Fibroblast of mammary gland (primary cell): ENCODE measurements at regions not wholly inside any gene's neighbourhood (a gene's known extent, or its start where the extent isn't known, plus 50 kb on each side); places are given as distances from the start of the nearest gene placed in this dataset.

Experiments
- DNase-seq: peaks from one replicate; pipeline ENCODE4 v3.0.0-alpha.2; 2010; ENCODE audit warnings: low read depth
- H3K4me3 ChIP-seq: 2 replicates; pipeline ENCODE4 v1.5.1; 2011; ENCODE audit warnings: low read depth, mild to moderate bottlenecking, low read length, moderate library complexity; ENCODE audit not compliant: control insufficient read depth
- CTCF ChIP-seq: conservative IDR thresholded peaks from 2 replicates; pipeline ENCODE4 v1.5.1; 2011; ENCODE audit warnings: low read depth, low read length, inconsistent platforms; ENCODE audit not compliant: control insufficient read depth, insufficient read depth

GRCh38 chr3:80233576-80233975, 465.8 kb upstream of the ROBO1 start:
- no peak overlapping the region for H3K4me3 ChIP-seq
- peak; percentile 47 for DNase-seq

GRCh38 chr3:80232760-80233159, 465.0 kb upstream of the ROBO1 start:
- no peak overlapping the region for H3K4me3 ChIP-seq
- peak; percentile 96 for DNase-seq
- TF ChIP-seq CTCF, result no peak

More at GRCh38 chr3:80233576-80233975, 465.8 kb upstream of the ROBO1 start:
- TF ChIP-seq CTCF, result no peak

GRCh38 chr3:80230962-80231361, 463.2 kb upstream of the ROBO1 start:
- no peak for DNase-seq
- TF ChIP-seq CTCF, result no peak
- no peak overlapping the region for H3K4me3 ChIP-seq

- no peak overlapping the region for H3K4me3 ChIP-seq
- TF ChIP-seq CTCF, result no peak
- DNase-seq, result peak; percentile 26
Observed at GRCh38 chr3:80227216-80227615, 459.4 kb upstream of the ROBO1 start.

GRCh38 chr3:80215191-80215590, 447.4 kb upstream of the ROBO1 start:
- H3K4me3 ChIP-seq, result no peak overlapping the region
- no peak for TF ChIP-seq CTCF
- no peak for DNase-seq

GRCh38 chr3:80213086-80213485, 445.3 kb upstream of the ROBO1 start:
- no peak for DNase-seq
- H3K4me3 ChIP-seq, result no peak overlapping the region
- no peak for TF ChIP-seq CTCF

- no peak overlapping the region for H3K4me3 ChIP-seq
- TF ChIP-seq CTCF, result no peak
- DNase-seq, result no peak
Observed at GRCh38 chr3:80192936-80193335, 425.1 kb upstream of the ROBO1 start.
